Activated T-cell treated with anti-CD3 and anti-CD28 coated beads, Interleukin-2, amount 50 U/mL, for 24 hours (primary cell): ENCODE measurements at regions not wholly inside any gene's neighbourhood (a gene's known extent, or its start where the extent isn't known, plus 50 kb on each side); places are given as distances from the start of the nearest gene placed in this dataset.

Source experiments
- DNase-seq: peaks from one replicate; pipeline ENCODE4 v3.0.0-alpha.2; 2020
- H3K27ac Mint-ChIP-seq: 2 replicates; pipeline ENCODE4 v1.8.0; 2020; ENCODE audit warnings: mild to moderate bottlenecking, mixed read lengths
- H3K27me3 Mint-ChIP-seq: 2 replicates; pipeline ENCODE4 v1.8.0; 2020; ENCODE audit warnings: mixed read lengths
- H3K36me3 Mint-ChIP-seq: 2 replicates; pipeline ENCODE4 v1.8.0; 2020; ENCODE audit warnings: low read depth, mixed read lengths
- H3K4me1 Mint-ChIP-seq: 2 replicates; pipeline ENCODE4 v1.8.0; 2020; ENCODE audit warnings: low read depth, mixed read lengths
- H3K4me3 Mint-ChIP-seq: 2 replicates; pipeline ENCODE4 v1.8.0; 2020; ENCODE audit warnings: mild to moderate bottlenecking, moderate library complexity, mixed read lengths
- H3K9me3 Mint-ChIP-seq: 2 replicates; pipeline ENCODE4 v1.8.0; 2020; ENCODE audit warnings: mixed read lengths

- DNase-seq, result no peak
- Mint-ChIP-seq H3K27ac (no peak overlapping the region), H3K4me1 (no peaks in the 10 kb centered on the region), H3K36me3 (no peaks in the 10 kb centered on the region), H3K4me3 (no peak overlapping the region), H3K27me3 (no peaks in the 10 kb centered on the region), H3K9me3 (peaks cover 3% of the 10 kb centered on the region)
These were observed 1006.0 kb upstream of the TMEM132C start for GRCh38 chr12:127260999-127261398.

- no peak overlapping the region for H3K27ac Mint-ChIP-seq
- DNase-seq, result no peak
These were observed 1004.4 kb upstream of the TMEM132C start for GRCh38 chr12:127262615-127263014.

GRCh38 chr12:127263621-127264020 lies 1003.3 kb upstream of the TMEM132C start:
- no peak overlapping the region for H3K27ac Mint-ChIP-seq
- no peak for DNase-seq
- no peaks in the 10 kb centered on the region for H3K4me1 Mint-ChIP-seq
- H3K27me3 Mint-ChIP-seq, result peaks cover 7% of the 10 kb centered on the region
- no peak overlapping the region for H3K4me3 Mint-ChIP-seq
- H3K9me3 Mint-ChIP-seq, result no peaks in the 10 kb centered on the region
- H3K36me3 Mint-ChIP-seq, result no peaks in the 10 kb centered on the region

More at GRCh38 chr12:127262615-127263014, 1004.4 kb upstream of the TMEM132C start:
- no peaks in the 10 kb centered on the region for H3K36me3 Mint-ChIP-seq
- no peaks in the 10 kb centered on the region for H3K4me1 Mint-ChIP-seq
- H3K9me3 Mint-ChIP-seq, result no peaks in the 10 kb centered on the region
- peaks cover 4% of the 10 kb centered on the region for H3K27me3 Mint-ChIP-seq
- H3K4me3 Mint-ChIP-seq, result no peak overlapping the region

GRCh38 chr12:127267128-127267527 lies 999.8 kb upstream of the TMEM132C start:
- no peak overlapping the region for H3K4me3 Mint-ChIP-seq
- no peak overlapping the region for H3K27ac Mint-ChIP-seq
- no peaks in the 10 kb centered on the region for H3K9me3 Mint-ChIP-seq
- peaks cover 8% of the 10 kb centered on the region for H3K27me3 Mint-ChIP-seq
- H3K36me3 Mint-ChIP-seq, result no peaks in the 10 kb centered on the region
- H3K4me1 Mint-ChIP-seq, result no peaks in the 10 kb centered on the region
- DNase-seq, result no peak

GRCh38 chr12:127268213-127268612 lies 998.8 kb upstream of the TMEM132C start:
- Mint-ChIP-seq H3K4me3 (no peak overlapping the region), H3K27me3 (peaks cover 8% of the 10 kb centered on the region), H3K9me3 (no peaks in the 10 kb centered on the region), H3K27ac (no peak overlapping the region), H3K4me1 (no peaks in the 10 kb centered on the region), H3K36me3 (no peaks in the 10 kb centered on the region)
- DNase-seq, result no peak

- Mint-ChIP-seq H3K27me3 (peaks cover 10% of the 10 kb centered on the region), H3K36me3 (no peaks in the 10 kb centered on the region), H3K27ac (no peak overlapping the region), H3K9me3 (no peaks in the 10 kb centered on the region), H3K4me3 (no peak overlapping the region), H3K4me1 (no peaks in the 10 kb centered on the region)
- DNase-seq, result no peak
These were observed 998.1 kb upstream of the TMEM132C start for GRCh38 chr12:127268706-127269425.

GRCh38 chr12:127270193-127270592 lies 996.8 kb upstream of the TMEM132C start:
- H3K27ac Mint-ChIP-seq, result no peak overlapping the region
- H3K4me3 Mint-ChIP-seq, result no peak overlapping the region
- no peaks in the 10 kb centered on the region for H3K36me3 Mint-ChIP-seq
- no peaks in the 10 kb centered on the region for H3K4me1 Mint-ChIP-seq
- peaks cover 15% of the 10 kb centered on the region for H3K27me3 Mint-ChIP-seq
- no peak for DNase-seq
- H3K9me3 Mint-ChIP-seq, result no peaks in the 10 kb centered on the region

- H3K4me1 Mint-ChIP-seq, result no peaks in the 10 kb centered on the region
- no peaks in the 10 kb centered on the region for H3K36me3 Mint-ChIP-seq
- H3K4me3 Mint-ChIP-seq, result no peak overlapping the region
- DNase-seq, result no peak
- peaks cover 12% of the 10 kb centered on the region for H3K27me3 Mint-ChIP-seq
- no peaks in the 10 kb centered on the region for H3K9me3 Mint-ChIP-seq
- no peak overlapping the region for H3K27ac Mint-ChIP-seq
These were observed 995.2 kb upstream of the TMEM132C start for GRCh38 chr12:127271776-127272175.

GRCh38 chr12:127272864-127273263 lies 994.1 kb upstream of the TMEM132C start:
- Mint-ChIP-seq H3K9me3 (no peaks in the 10 kb centered on the region), H3K27ac (no peak overlapping the region), H3K36me3 (no peaks in the 10 kb centered on the region), H3K4me1 (no peaks in the 10 kb centered on the region), H3K4me3 (no peak overlapping the region), H3K27me3 (peaks cover 17% of the 10 kb centered on the region)
- no peak for DNase-seq

- peaks cover 19% of the 10 kb centered on the region for H3K27me3 Mint-ChIP-seq
- H3K27ac Mint-ChIP-seq, result no peak overlapping the region
- no peaks in the 10 kb centered on the region for H3K36me3 Mint-ChIP-seq
- H3K4me3 Mint-ChIP-seq, result no peak overlapping the region
- H3K9me3 Mint-ChIP-seq, result no peaks in the 10 kb centered on the region
- no peak for DNase-seq
- no peaks in the 10 kb centered on the region for H3K4me1 Mint-ChIP-seq
These were observed 993.3 kb upstream of the TMEM132C start for GRCh38 chr12:127273626-127274025.

GRCh38 chr12:127275416-127275815 lies 991.6 kb upstream of the TMEM132C start:
- Mint-ChIP-seq H3K4me1 (no peaks in the 10 kb centered on the region), H3K27me3 (peaks cover 34% of the 10 kb centered on the region), H3K36me3 (no peaks in the 10 kb centered on the region), H3K9me3 (no peaks in the 10 kb centered on the region), H3K27ac (no peak overlapping the region), H3K4me3 (no peak overlapping the region)
- DNase-seq, result no peak

- no peaks in the 10 kb centered on the region for H3K4me1 Mint-ChIP-seq
- no peak overlapping the region for H3K4me3 Mint-ChIP-seq
- H3K27me3 Mint-ChIP-seq, result peaks cover 40% of the 10 kb centered on the region
- DNase-seq, result no peak
- H3K9me3 Mint-ChIP-seq, result no peaks in the 10 kb centered on the region
- no peaks in the 10 kb centered on the region for H3K36me3 Mint-ChIP-seq
- no peak overlapping the region for H3K27ac Mint-ChIP-seq
These were observed 989.1 kb upstream of the TMEM132C start for GRCh38 chr12:127277882-127278281.

GRCh38 chr12:127278351-127278750 lies 988.6 kb upstream of the TMEM132C start:
- Mint-ChIP-seq H3K4me3 (no peak overlapping the region), H3K27me3 (peaks cover 40% of the 10 kb centered on the region), H3K9me3 (no peaks in the 10 kb centered on the region), H3K27ac (no peak overlapping the region), H3K36me3 (no peaks in the 10 kb centered on the region), H3K4me1 (no peaks in the 10 kb centered on the region)
- no peak for DNase-seq

GRCh38 chr12:127280393-127281275 lies 986.3 kb upstream of the TMEM132C start:
- DNase-seq, result peak; percentile 80
- H3K36me3 Mint-ChIP-seq, result no peaks in the 10 kb centered on the region
- H3K27ac Mint-ChIP-seq, result no peak overlapping the region
- no peak overlapping the region for H3K4me3 Mint-ChIP-seq
- H3K27me3 Mint-ChIP-seq, result peaks cover 32% of the 10 kb centered on the region
- H3K4me1 Mint-ChIP-seq, result no peaks in the 10 kb centered on the region
- no peaks in the 10 kb centered on the region for H3K9me3 Mint-ChIP-seq
